Loucy (cell line): ENCODE measurements at regions not wholly inside any gene's neighbourhood (a gene's known extent, or its start where the extent isn't known, plus 50 kb on each side); places are given as distances from the start of the nearest gene placed in this dataset.
"Not testable (repeated sequence)": the region's sequence is repeated elsewhere in the genome, so short reads cannot be mapped to it uniquely, and the experiment has no call there.

Source experiments
- H2AFZ ChIP-seq: fragments of 200-600 bp; sonication (generic); 2 replicates; pipeline ENCODE4 v1.6.0; 2016; ENCODE audit warnings: antibody characterized with exemption, mild to moderate bottlenecking, low read length, moderate library complexity
- H3F3A ChIP-seq: fragments of 200-600 bp; 2 replicates; pipeline ENCODE4 v1.6.0; 2016; ENCODE audit warnings: antibody characterized with exemption, low read depth, mild to moderate bottlenecking
- H3K27me3 ChIP-seq: fragments of 200-600 bp; sonication (generic); 2 replicates; pipeline ENCODE4 v1.6.1; 2014; ENCODE audit warnings: low read length, mild to moderate bottlenecking; ENCODE audit not compliant: insufficient read depth, poor library complexity, severe bottlenecking
- H3K36me3 ChIP-seq: fragments of 200-600 bp; sonication (generic); 2 replicates; pipeline ENCODE4 v1.6.1; 2016; ENCODE audit warnings: low read length; ENCODE audit not compliant: insufficient read depth
- H3K4me1 ChIP-seq: fragments of 200-600 bp; sonication (generic); 2 replicates; pipeline ENCODE4 v1.5.1; 2014; ENCODE audit warnings: low read length, mild to moderate bottlenecking; ENCODE audit not compliant: insufficient read depth, poor library complexity, severe bottlenecking
- H3K4me2 ChIP-seq: fragments of 200-600 bp; sonication (generic); 2 replicates; pipeline ENCODE4 v1.6.0; 2014; ENCODE audit warnings: antibody characterized with exemption, low read length, low read depth, mild to moderate bottlenecking; ENCODE audit not compliant: poor library complexity, severe bottlenecking
- H3K4me3 ChIP-seq: fragments of 200-600 bp; sonication (generic); 2 replicates; pipeline ENCODE4 v1.5.1; 2014; ENCODE audit warnings: low read length, mild to moderate bottlenecking, mixed read lengths; ENCODE audit not compliant: poor library complexity, severe bottlenecking
- H3K79me2 ChIP-seq: fragments of 200-600 bp; sonication (generic); 2 replicates; pipeline ENCODE4 v1.6.1; 2014; ENCODE audit warnings: low read length; ENCODE audit not compliant: insufficient read depth
- H3K9ac ChIP-seq: fragments of 200-600 bp; sonication (generic); 2 replicates; pipeline ENCODE4 v1.6.0; 2014; ENCODE audit warnings: mild to moderate bottlenecking, low read depth, low read length, moderate library complexity; ENCODE audit not compliant: poor library complexity, severe bottlenecking
- H3K9me2 ChIP-seq: fragments of 200-600 bp; sonication (generic); replicated peaks from 2 replicates; pipeline ENCODE4 v1.6.1; 2016; ENCODE audit warnings: low read depth, low read length, mixed read lengths
- H3K9me3 ChIP-seq: fragments of 200-600 bp; sonication (generic); 2 replicates; pipeline ENCODE4 v1.6.1; 2014; ENCODE audit warnings: mild to moderate bottlenecking, antibody characterized with exemption, low read length, low read depth; ENCODE audit not compliant: insufficient read depth
- H4K20me1 ChIP-seq: fragments of 200-600 bp; sonication (generic); 2 replicates; pipeline ENCODE4 v1.6.0; 2014; ENCODE audit warnings: antibody characterized with exemption, low read length, mild to moderate bottlenecking; ENCODE audit not compliant: insufficient read depth, poor library complexity, severe bottlenecking
- CTCF ChIP-seq: fragments of 200-600 bp; sonication (generic); conservative IDR thresholded peaks from 2 replicates; pipeline ENCODE4 v1.5.1; 2014; ENCODE audit warnings: mild to moderate bottlenecking, antibody characterized with exemption, low read length
- EZH2phosphoT487 ChIP-seq: fragments of 200-600 bp; IDR thresholded peaks from 2 replicates; pipeline ENCODE4 v1.6.1; 2018; ENCODE audit warnings: antibody characterized with exemption, mild to moderate bottlenecking, moderate library complexity, borderline replicate concordance

GRCh38 chr11:97567801-97568200, 1178.0 kb downstream of the JRKL start:
- Histone ChIP-seq H4K20me1 (no peaks in the 10 kb centered on the region), H2AFZ (no peak overlapping the region), H3K9me2 (no peaks in the 10 kb centered on the region), H3K79me2 (no peaks in the 10 kb centered on the region), H3K36me3 (no peaks in the 10 kb centered on the region), H3K4me3 (no peak overlapping the region), H3K4me1 (no peaks in the 10 kb centered on the region), H3K4me2 (no peak overlapping the region), H3K27me3 (no peaks in the 10 kb centered on the region), H3K9me3 (no peaks in the 10 kb centered on the region), H3F3A (no peaks in the 10 kb centered on the region), H3K9ac (no peak overlapping the region)
- TF ChIP-seq EZH2phosphoT487 (no peak), CTCF (no peak)

- TF ChIP-seq EZH2phosphoT487 = no peak
- Histone ChIP-seq H3K9me2 (no peaks in the 10 kb centered on the region), H3K27me3 (no peaks in the 10 kb centered on the region), H3K4me2 (no peak overlapping the region), H3K79me2 (no peaks in the 10 kb centered on the region), H3K36me3 (no peaks in the 10 kb centered on the region), H4K20me1 (no peaks in the 10 kb centered on the region), H2AFZ (no peak overlapping the region), H3F3A (no peaks in the 10 kb centered on the region), H3K4me3 (no peak overlapping the region), H3K4me1 (no peaks in the 10 kb centered on the region), H3K9me3 (no peaks in the 10 kb centered on the region), H3K9ac (no peak overlapping the region)
Observed at GRCh38 chr11:97570636-97571035, 1180.8 kb downstream of the JRKL start.

- H3K27me3 ChIP-seq, H3F3A ChIP-seq, H3K4me1 ChIP-seq, H4K20me1 ChIP-seq, H3K36me3 ChIP-seq, H2AFZ ChIP-seq, H3K9me3 ChIP-seq, H3K9ac ChIP-seq, H3K9me2 ChIP-seq, H3K4me3 ChIP-seq, H3K4me2 ChIP-seq, H3K79me2 ChIP-seq: not testable (repeated sequence)
Observed at GRCh38 chr11:97573771-97574170, 1184.0 kb downstream of the JRKL start.

GRCh38 chr11:97574976-97575665, 1185.3 kb downstream of the JRKL start:
- Histone ChIP-seq H3K9ac (no peak overlapping the region), H3F3A (no peaks in the 10 kb centered on the region), H3K79me2 (no peaks in the 10 kb centered on the region), H3K4me2 (no peak overlapping the region), H3K27me3 (no peaks in the 10 kb centered on the region), H2AFZ (no peak overlapping the region), H3K9me2 (no peaks in the 10 kb centered on the region), H3K4me3 (no peak overlapping the region), H3K36me3 (no peaks in the 10 kb centered on the region), H3K4me1 (no peaks in the 10 kb centered on the region), H3K9me3 (no peaks in the 10 kb centered on the region), H4K20me1 (no peaks in the 10 kb centered on the region)
- TF ChIP-seq CTCF = no peak
- no peak for TF ChIP-seq EZH2phosphoT487
